ENCODE measurements at regions not wholly inside any gene's neighbourhood (a gene's known extent, or its start where the extent isn't known, plus 50 kb on each side); places are given as distances from the start of the nearest gene placed in this dataset.

DNA sequence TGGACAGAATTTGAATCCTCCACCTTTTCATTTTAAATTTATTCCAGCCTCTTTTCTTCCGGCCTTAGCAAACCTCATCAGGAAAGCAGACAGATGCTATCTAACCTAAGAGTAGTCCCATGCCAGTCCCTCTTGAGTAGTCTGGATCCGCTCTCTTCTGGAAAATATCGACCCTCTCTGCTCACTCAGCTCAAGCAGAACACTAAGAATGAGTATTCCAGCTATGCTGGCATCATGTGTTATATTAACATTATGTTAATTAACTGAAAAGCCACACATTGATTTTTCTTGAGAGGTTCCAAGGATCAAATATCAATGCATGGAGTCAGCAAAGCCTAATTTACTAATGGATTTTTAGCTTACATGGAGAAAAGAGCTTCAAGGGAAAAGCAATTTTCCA, 161.4 kb downstream of the ID4 start:
- TF ChIP-seq, protein P1, sequence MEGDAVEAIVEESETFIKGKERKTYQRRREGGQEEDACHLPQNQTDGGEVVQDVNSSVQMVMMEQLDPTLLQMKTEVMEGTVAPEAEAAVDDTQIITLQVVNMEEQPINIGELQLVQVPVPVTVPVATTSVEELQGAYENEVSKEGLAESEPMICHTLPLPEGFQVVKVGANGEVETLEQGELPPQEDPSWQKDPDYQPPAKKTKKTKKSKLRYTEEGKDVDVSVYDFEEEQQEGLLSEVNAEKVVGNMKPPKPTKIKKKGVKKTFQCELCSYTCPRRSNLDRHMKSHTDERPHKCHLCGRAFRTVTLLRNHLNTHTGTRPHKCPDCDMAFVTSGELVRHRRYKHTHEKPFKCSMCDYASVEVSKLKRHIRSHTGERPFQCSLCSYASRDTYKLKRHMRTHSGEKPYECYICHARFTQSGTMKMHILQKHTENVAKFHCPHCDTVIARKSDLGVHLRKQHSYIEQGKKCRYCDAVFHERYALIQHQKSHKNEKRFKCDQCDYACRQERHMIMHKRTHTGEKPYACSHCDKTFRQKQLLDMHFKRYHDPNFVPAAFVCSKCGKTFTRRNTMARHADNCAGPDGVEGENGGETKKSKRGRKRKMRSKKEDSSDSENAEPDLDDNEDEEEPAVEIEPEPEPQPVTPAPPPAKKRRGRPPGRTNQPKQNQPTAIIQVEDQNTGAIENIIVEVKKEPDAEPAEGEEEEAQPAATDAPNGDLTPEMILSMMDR (IDR thresholded peaks at IDR 0.05 in 8 of 11, conservative IDR thresholded peaks at IDR 0.05 in 3 of 11), result no peak
- TF ChIP-seq POLR2AphosphoS5 (IDR thresholded peaks at IDR 0.05), result no peak

All from spleen (tissue), 7 donors.